Adrenal gland (tissue), 5 donors: ENCODE measurements at regions not wholly inside any gene's neighbourhood (a gene's known extent, or its start where the extent isn't known, plus 50 kb on each side); places are given as distances from the start of the nearest gene placed in this dataset.

Experiments
- POLR2A ChIP-seq, 2 donors: fragments of 450-650 bp; IDR thresholded peaks; one replicate each; pipeline ENCODE4 v1.6.1; 2017; ENCODE audit warnings: antibody characterized with exemption in 2 of 2, mild to moderate bottlenecking in 2 of 2, moderate library complexity in 1 of 2
- TF ChIP-seq, protein P1 (sequence below), 6 experiments: fragments of 450-650 bp in 4 of 6; fragments of 200-600 bp in 2 of 6; sonication (generic) in 1 of 6; IDR thresholded peaks; 1 replicate in 5 of 6; 2 replicates in 1 of 6; pipeline versions ENCODE4 v1.5.1 to v1.8.0; 2016 to 2021; ENCODE audit warnings: antibody characterized with exemption in 6 of 6, mild to moderate bottlenecking in 2 of 6, moderate library complexity in 1 of 6
- donor health status: DM: no; HTN: no; CAD: no.

DNA sequence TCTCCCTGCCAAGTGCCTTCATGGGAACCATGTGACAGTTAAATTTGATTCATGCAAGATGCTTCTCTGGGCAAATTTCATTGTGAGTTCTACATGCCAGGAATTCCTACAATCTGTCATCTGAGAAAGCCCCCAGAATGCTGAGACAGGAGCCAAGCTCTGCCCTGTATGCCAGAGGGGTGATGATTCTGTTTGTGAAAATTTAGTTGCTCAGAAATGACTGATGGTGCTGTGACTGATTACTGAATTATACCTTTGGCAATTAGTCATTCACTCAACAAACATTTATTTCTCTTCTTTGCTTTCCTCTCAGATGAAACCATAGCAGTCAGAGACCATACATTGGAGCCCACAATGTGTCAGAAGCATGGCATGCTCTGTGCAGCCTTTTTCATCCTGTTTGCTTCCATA, 69.0 kb upstream of the ZBED5 start:
- TF ChIP-seq, protein P1, sequence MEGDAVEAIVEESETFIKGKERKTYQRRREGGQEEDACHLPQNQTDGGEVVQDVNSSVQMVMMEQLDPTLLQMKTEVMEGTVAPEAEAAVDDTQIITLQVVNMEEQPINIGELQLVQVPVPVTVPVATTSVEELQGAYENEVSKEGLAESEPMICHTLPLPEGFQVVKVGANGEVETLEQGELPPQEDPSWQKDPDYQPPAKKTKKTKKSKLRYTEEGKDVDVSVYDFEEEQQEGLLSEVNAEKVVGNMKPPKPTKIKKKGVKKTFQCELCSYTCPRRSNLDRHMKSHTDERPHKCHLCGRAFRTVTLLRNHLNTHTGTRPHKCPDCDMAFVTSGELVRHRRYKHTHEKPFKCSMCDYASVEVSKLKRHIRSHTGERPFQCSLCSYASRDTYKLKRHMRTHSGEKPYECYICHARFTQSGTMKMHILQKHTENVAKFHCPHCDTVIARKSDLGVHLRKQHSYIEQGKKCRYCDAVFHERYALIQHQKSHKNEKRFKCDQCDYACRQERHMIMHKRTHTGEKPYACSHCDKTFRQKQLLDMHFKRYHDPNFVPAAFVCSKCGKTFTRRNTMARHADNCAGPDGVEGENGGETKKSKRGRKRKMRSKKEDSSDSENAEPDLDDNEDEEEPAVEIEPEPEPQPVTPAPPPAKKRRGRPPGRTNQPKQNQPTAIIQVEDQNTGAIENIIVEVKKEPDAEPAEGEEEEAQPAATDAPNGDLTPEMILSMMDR (IDR thresholded peaks at IDR 0.05) = no peak
- TF ChIP-seq POLR2A (IDR thresholded peaks at IDR 0.05) = no peak
